GM18861 (cell line): ENCODE measurements at regions not wholly inside any gene's neighbourhood (a gene's known extent, or its start where the extent isn't known, plus 50 kb on each side); places are given as distances from the start of the nearest gene placed in this dataset.
"Not testable (repeated sequence)": the region's sequence is repeated elsewhere in the genome, so short reads cannot be mapped to it uniquely, and the experiment has no call there.

Experiments
- ATAC-seq: cut with Tn5 transposase; IDR thresholded peaks from one replicate; pipeline ENCODE4 v1.9.1; 2021; ENCODE audit not compliant: unreplicated experiment

DNA sequence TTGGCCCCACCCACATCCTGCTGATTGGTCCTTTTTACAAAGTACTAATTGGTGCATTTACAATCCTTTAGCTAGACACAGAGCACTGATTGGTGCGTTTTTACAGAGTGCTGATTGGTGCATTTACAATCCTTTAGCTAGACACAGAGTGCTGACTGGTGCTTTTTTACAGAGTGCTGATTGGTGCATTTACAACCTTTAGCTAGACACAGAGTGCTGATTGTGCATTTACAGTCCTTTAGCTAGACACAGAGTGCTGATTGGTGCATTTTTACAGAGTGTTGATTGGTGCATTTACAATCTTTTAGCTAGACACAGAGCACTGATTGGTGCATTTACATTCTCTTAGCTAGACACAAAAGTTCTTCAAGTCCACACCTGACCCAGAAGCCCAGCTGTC is 144.2 kb upstream of the XIRP2 start:
- ATAC-seq, result not testable (repeated sequence)

- not testable (repeated sequence) for ATAC-seq
Measured at GRCh38 chr2:166743482-166743881, 144.8 kb upstream of the XIRP2 start.

- peak; percentile 99 for ATAC-seq
Measured at GRCh38 chr2:166727095-166727494, 161.2 kb upstream of the XIRP2 start.

DNA sequence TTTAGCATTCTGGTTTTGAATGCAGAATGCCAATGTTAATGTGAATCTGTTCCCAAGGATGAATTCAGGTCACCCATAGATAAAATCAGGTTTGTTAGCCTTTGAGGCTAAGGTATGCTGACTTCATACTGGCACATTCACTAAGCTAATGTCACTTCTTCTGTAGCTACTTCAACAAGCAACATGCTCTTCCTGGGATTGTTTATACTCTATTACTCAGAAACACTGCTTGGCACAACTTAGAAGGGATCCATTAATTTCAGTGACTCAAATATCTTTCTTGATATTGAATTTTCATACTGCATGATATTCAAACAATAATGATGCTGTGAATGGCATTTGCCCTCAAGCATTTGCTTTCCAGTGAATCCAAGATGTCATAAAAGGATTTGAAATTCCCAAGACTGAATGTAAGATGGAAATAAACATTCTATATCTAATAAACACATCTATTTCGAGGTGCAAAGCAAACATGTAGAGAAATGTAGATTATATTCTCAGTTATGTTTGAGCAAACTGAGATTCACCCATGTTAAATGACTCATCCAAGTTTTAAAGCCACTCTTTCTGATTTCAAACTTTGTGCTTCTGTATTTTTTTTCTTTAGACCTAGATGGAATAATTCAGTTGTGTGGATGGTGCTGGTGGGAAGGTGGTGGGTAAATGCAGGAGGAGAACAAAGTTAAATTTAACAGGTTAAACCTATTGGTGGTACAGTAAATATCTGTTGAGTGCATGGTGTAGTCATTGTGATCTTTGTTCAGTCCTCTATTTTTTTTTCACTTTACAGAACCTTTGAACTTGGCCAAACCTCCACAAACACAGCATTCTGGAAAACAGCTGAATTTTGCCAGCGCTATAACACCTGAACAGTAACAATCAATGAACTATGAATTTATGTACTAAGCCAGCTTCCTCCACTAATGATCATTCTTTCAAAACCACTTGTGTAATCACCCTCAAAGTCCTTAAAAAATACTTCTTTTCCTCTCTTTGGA is 162.1 kb upstream of the XIRP2 start:
- no peak for ATAC-seq

GRCh38 chr2:166716968-166717367 is 171.3 kb upstream of the XIRP2 start:
- no peak for ATAC-seq

GRCh38 chr2:166700079-166700478 is 188.2 kb upstream of the XIRP2 start:
- ATAC-seq, result no peak

GRCh38 chr2:166695154-166695553 is 193.1 kb upstream of the XIRP2 start:
- ATAC-seq, result no peak

GRCh38 chr2:166686057-166686456 is 192.0 kb upstream of the SCN7A start:
- ATAC-seq, result not testable (repeated sequence)

DNA sequence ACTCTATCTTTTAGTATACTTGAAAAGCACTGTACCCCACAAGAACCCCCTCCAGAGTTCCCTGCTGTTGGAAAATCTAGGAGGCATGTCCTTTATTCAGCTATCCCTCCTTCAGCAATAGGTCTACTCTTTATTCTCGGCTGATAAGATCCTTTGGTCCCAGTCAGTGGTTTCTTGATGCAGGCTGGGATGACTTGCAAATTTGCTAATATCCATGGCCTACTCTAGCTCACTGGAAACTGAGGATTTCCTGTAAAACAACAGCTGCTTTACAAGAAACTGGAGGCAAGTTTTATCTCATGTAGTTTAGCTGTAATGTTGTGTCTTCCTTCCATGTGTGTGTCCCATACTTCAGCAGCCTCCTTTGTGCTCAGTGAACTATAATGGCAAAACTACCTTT is 183.9 kb upstream of the SCN7A start:
- ATAC-seq, result no peak

- ATAC-seq, result no peak
Measured at GRCh38 chr2:166676716-166677115, 182.7 kb upstream of the SCN7A start.

GRCh38 chr2:166675553-166675952 is 181.5 kb upstream of the SCN7A start:
- no peak for ATAC-seq

- no peak for ATAC-seq
Measured at GRCh38 chr2:166673986-166674385, 179.9 kb upstream of the SCN7A start.

- ATAC-seq, result no peak
Measured at GRCh38 chr2:166671801-166672200, 177.8 kb upstream of the SCN7A start.

- ATAC-seq, result no peak
Measured at GRCh38 chr2:166671235-166671634, 177.2 kb upstream of the SCN7A start.

GRCh38 chr2:166665991-166666940 is 172.2 kb upstream of the SCN7A start:
- no peak for ATAC-seq

- no peak for ATAC-seq
Measured at GRCh38 chr2:166661824-166662223, 167.8 kb upstream of the SCN7A start.

- ATAC-seq, result no peak
Measured at GRCh38 chr2:166661391-166661790, 167.3 kb upstream of the SCN7A start.

- ATAC-seq, result no peak
Measured at GRCh38 chr2:166658901-166659300, 164.9 kb upstream of the SCN7A start.

DNA sequence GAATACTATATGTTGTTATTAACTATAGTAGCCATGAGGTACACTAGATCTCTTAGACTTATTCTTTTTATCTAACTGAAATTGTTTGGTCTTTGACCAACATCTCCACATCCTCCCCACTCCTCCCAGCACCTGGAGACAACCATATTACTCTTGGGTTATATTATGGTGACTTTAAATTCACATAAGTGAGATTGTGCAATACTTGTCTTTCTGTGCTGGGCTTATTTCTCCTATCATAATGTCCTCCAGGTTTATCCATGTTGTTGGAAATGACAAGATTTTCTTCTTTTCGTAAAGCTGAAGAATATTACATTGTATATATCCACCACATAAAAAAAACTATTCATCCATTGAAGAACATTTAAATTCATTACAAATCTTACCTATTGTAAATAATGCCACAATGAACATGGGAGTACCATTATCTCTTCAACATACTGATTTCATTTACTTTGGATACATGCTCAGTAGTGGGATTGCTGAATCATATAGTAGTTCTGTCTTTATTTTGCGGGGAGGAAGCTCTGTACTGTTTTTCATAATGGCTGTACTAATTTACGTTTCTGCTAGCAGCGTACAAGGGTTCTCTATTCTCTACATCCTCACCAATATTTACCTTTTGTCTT is 159.2 kb upstream of the SCN7A start:
- no peak for ATAC-seq

GRCh38 chr2:166651991-166652390 is 157.9 kb upstream of the SCN7A start:
- ATAC-seq, result no peak

DNA sequence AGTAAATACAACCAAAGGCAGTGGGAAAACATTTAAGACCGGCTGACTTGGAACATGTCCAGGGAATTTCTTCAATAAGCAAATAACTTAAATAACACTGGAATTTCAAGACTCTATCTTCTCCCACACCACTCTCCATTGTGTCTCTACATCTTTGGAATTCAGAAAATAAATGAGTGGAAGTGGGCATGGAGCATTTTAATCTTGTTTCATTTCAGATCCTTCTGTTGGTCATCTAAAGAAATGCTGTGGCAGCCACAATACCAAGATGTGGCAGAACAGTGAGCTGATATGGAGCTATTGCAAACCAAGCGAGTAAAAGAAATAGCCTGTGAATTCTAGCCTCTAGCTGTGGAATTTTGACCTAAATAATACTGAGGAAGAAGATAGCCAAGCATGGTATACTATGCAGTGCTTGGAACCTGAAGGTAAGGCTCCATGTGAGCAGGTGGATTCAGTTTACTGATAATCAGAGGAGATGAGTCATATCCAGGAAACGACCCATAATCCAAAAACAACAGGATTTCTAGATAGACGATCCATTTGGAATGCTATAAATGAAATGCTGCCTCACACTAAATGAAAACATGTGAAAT is 157.1 kb upstream of the SCN7A start:
- no peak for ATAC-seq
